ENCODE measurements at regions not wholly inside any gene's neighbourhood (a gene's known extent, or its start where the extent isn't known, plus 50 kb on each side); places are given as distances from the start of the nearest gene placed in this dataset.

- TF ChIP-seq CTCF (conservative IDR thresholded peaks at IDR 0.05; ENCODE audit: low read depth, low read length) (no peak), EZH2phosphoT487 (IDR thresholded peaks at IDR 0.05; ENCODE audit: borderline replicate concordance, low read length) (no peak)
Observed at GRCh38 chr3:26256224-26256623, 366.3 kb upstream of the LRRC3B start.
